Neutrophil (primary cell): ENCODE measurements at regions not wholly inside any gene's neighbourhood (a gene's known extent, or its start where the extent isn't known, plus 50 kb on each side); places are given as distances from the start of the nearest gene placed in this dataset.

Source experiments
- H3K27ac ChIP-seq: fragments of 200-600 bp; sonication (generic); 2 replicates; pipeline ENCODE4 v1.5.1; 2016; ENCODE audit warnings: mild to moderate bottlenecking, moderate library complexity
- H3K27me3 ChIP-seq: fragments of 200-600 bp; sonication (generic); 2 replicates; pipeline ENCODE4 v1.6.0; 2016; ENCODE audit warnings: mild to moderate bottlenecking
- H3K36me3 ChIP-seq: fragments of 200-600 bp; sonication (generic); 2 replicates; pipeline ENCODE4 v1.5.1; 2017
- H3K4me1 ChIP-seq, 2 experiments: fragments of 200-600 bp in 1 of 2; sonication (generic) in 1 of 2; 1 replicate in 1 of 2; 2 replicates in 1 of 2; pipeline versions ENCODE4 v1.5.1 to v1.6.1; 2013 to 2016; ENCODE audit warnings: low read depth in 1 of 2, low read length in 1 of 2, mild to moderate bottlenecking in 1 of 2, moderate library complexity in 1 of 2; ENCODE audit not compliant: control insufficient read depth in 1 of 2, insufficient read depth in 1 of 2
- H3K4me3 ChIP-seq, 2 experiments: fragments of 200-600 bp in 1 of 2; sonication (generic) in 1 of 2; 1 replicate in 1 of 2; 2 replicates in 1 of 2; pipeline ENCODE4 v1.5.1; 2013 to 2016; ENCODE audit warnings: low read depth in 1 of 2, low read length in 1 of 2, mild to moderate bottlenecking in 1 of 2, moderate library complexity in 1 of 2
- H3K9me3 ChIP-seq: fragments of 200-600 bp; sonication (generic); 2 replicates; pipeline ENCODE4 v1.5.1; 2016
- TF ChIP-seq, protein P1 (sequence below): fragments of 200-600 bp; sonication (generic); IDR thresholded peaks from 2 replicates; pipeline ENCODE4 v1.5.1; 2016; ENCODE audit warnings: antibody characterized with exemption

DNA sequence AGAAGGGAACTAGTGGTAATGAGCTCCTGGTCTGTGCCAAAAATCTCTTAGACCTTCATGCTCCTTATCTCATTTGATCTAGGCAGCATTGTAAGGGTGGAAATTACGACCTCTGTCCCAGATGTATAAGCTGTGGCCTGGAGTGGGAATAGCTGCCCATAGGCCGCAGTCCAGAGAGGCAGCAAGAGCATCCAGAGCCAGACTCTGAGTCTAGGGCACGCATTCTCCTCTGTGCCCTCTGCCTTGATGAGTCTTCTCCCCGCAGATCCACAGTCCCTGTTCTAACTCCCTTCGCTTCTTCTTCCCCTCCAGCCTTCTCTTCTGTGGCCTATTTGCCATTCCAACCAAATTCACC, 304.6 kb downstream of the MYCN start:
- TF ChIP-seq, protein P1, sequence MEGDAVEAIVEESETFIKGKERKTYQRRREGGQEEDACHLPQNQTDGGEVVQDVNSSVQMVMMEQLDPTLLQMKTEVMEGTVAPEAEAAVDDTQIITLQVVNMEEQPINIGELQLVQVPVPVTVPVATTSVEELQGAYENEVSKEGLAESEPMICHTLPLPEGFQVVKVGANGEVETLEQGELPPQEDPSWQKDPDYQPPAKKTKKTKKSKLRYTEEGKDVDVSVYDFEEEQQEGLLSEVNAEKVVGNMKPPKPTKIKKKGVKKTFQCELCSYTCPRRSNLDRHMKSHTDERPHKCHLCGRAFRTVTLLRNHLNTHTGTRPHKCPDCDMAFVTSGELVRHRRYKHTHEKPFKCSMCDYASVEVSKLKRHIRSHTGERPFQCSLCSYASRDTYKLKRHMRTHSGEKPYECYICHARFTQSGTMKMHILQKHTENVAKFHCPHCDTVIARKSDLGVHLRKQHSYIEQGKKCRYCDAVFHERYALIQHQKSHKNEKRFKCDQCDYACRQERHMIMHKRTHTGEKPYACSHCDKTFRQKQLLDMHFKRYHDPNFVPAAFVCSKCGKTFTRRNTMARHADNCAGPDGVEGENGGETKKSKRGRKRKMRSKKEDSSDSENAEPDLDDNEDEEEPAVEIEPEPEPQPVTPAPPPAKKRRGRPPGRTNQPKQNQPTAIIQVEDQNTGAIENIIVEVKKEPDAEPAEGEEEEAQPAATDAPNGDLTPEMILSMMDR: no peak
- Histone ChIP-seq H3K9me3 (no peaks in the 10 kb centered on the region), H3K4me3 (no peak overlapping the region), H3K4me1 (no peaks in the 10 kb centered on the region), H3K27me3 (no peaks in the 10 kb centered on the region), H3K36me3 (no peaks in the 10 kb centered on the region), H3K27ac (no peak overlapping the region)

DNA sequence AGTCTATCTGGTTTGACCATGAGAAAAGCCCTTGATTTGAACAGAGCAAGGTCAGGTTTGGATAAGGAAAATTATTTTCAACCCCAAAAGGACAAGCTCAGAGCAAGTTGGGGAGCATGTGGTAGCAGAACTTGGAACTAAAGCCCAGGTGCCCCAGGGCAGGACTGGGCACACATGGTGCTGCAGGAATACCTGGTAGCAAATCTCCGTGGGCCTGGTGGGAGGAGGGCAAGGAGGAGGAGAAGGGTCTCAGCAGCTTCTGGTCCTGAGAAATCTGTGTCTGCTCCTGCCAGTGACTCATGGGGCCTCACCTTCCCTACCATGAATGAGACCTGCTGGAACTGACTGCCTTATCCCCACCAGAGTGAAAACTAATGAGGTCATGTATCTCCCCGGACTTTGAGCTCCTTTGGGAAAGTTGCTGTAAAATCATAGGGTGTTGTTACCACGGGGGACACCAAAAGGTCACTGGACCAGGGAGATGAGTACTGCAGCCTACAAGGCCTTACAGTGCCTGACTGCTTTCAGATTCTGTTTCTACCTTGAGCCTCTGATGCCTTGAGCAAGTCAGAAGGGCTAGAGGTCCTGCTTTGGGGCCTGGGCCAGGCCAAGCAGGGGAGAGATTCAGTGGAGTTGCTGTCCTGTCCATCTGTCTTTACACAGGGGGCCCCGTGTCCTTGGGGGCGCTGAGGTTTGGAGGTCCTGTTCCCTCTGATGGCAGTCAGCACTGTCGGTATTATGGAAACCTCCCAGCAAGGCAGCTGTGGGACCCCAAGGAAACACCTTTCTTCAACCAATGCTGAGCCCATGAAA, 304.0 kb downstream of the MYCN start:
- Histone ChIP-seq H3K4me3 (no peak overlapping the region), H3K36me3 (no peaks in the 10 kb centered on the region), H3K27ac (no peak overlapping the region), H3K27me3 (no peaks in the 10 kb centered on the region), H3K4me1 (no peaks in the 10 kb centered on the region), H3K9me3 (no peaks in the 10 kb centered on the region)
- TF ChIP-seq, protein P1: no peak

DNA sequence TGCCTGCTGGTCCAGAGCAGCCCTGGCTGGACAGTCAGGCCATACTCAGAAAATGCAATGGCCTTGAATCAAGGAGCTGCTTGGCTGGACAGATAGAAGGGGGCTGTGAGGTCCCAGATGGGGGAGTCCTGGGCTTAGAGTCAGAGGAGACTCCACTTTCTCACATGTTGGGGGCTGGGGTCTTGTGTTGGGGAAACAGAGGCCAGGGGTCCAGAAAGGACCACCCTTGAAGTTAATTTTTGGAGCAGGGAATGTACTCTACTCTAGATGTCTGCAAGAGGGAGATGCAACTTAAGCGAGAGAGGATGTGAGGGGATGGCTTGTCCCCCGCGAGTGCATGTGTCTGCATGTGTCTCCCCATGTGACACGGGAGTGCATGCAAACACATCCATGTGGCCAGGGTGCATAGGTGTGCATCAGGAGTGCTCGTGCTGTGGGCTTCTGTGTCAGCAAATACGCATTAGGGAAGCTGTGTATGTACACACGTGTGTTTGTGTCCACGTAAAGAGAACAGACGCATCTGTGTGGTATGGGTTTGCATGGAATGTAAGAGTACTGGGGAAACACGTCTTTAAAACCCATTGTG, 303.2 kb downstream of the MYCN start:
- TF ChIP-seq, protein P1: no peak
- Histone ChIP-seq H3K27ac (no peak overlapping the region), H3K27me3 (no peaks in the 10 kb centered on the region), H3K9me3 (no peaks in the 10 kb centered on the region), H3K4me3 (no peak overlapping the region), H3K36me3 (no peaks in the 10 kb centered on the region), H3K4me1 (no peaks in the 10 kb centered on the region)

DNA sequence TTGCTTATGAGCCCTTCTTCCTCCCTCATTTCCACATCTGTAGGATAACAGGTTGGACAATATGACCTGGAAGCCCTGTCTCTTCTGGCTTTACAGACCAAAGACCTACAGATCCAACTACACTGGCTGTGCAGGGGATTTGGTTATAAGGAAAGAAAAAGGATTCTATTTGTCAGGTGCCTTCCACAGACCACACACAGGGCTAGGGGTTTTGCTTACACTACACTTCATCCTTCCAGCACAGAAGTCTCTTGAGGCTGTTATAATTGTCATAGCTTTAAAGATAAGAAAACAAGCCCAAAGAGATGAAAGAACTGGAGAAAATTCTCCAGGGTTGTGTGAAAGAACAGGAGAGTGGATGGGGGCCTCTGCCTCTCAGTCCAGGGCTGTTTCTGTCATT, 302.6 kb downstream of the MYCN start:
- TF ChIP-seq, protein P1: no peak
- no peak overlapping the region for H3K4me3 ChIP-seq
- H3K27me3 ChIP-seq: no peaks in the 10 kb centered on the region
- no peaks in the 10 kb centered on the region for H3K36me3 ChIP-seq
- no peaks in the 10 kb centered on the region for H3K4me1 ChIP-seq
- H3K27ac ChIP-seq: no peak overlapping the region
- H3K9me3 ChIP-seq: no peaks in the 10 kb centered on the region

DNA sequence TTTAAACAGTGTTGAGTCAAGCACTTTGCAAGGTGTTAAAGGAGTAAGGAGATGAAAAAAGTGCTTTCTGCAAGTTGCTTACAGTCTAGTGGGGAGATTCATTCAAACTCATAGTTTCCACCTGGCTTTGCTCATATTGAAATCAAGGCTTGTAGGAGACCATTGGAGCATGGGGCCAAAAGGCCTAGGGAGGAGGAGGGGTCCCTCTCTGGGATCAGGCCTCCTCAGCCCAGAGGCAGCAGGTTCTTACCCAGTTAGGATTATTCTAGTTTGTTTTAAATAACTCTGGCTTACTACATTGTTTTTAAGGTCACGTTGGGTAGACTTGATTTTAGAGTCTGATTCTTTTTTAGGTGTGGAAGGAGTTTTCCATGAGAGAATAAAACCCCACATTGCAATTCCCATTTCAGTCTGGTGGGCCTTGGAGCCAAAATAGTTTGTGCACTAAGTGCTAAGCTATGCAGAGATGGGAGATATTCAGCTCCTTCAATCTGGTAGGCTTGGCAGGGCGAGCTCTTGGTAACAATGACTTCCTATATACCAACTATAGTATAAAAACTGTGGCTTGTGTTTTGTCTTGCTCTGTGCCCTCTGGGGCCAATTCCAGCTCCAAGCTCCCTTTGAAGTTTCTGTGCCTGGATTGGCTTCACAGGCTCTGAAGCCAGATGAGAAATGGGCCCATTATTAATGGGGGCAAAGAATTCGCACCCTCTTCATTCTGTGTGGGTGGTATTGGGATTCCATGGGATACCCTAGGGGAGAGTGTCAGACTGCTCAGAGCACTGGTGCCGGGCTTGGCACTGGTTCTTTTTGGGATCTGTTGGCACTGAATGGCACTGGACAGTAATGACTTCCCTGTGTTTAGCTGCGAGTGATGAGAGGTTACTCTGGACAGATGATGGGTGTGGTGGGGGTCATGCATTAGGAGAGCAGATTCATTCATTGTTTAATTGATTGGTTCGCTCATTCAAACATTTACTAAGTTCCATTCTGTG, 301.1 kb downstream of the MYCN start:
- Histone ChIP-seq H3K27me3 (no peaks in the 10 kb centered on the region), H3K4me1 (no peaks in the 10 kb centered on the region), H3K4me3 (no peak overlapping the region), H3K9me3 (no peaks in the 10 kb centered on the region), H3K27ac (no peak overlapping the region), H3K36me3 (no peaks in the 10 kb centered on the region)
- TF ChIP-seq, protein P1: no peak
